ENCODE measurements at regions not wholly inside any gene's neighbourhood (a gene's known extent, or its start where the extent isn't known, plus 50 kb on each side); places are given as distances from the start of the nearest gene placed in this dataset.
"Not testable (repeated sequence)": the region's sequence is repeated elsewhere in the genome, so short reads cannot be mapped to it uniquely, and the experiment has no call there.

- no peak for DNase-seq (ENCODE audit: low read depth)
Observed at GRCh38 chr21:35982717-35983116, 77.6 kb downstream of the SETD4 start.

- no peak for DNase-seq (ENCODE audit: low read depth)
Observed at GRCh38 chr21:35981514-35982070, 78.7 kb downstream of the SETD4 start.

GRCh38 chr21:35980821-35981220 lies 79.5 kb downstream of the SETD4 start:
- DNase-seq (ENCODE audit: low read depth) = no peak

GRCh38 chr21:35977860-35978259 lies 82.5 kb downstream of the SETD4 start:
- not testable (repeated sequence) for DNase-seq (ENCODE audit: low read depth)

- no peak for DNase-seq (ENCODE audit: low read depth)
Observed at GRCh38 chr21:35976929-35977328, 83.4 kb downstream of the SETD4 start.

- no peak for DNase-seq (ENCODE audit: low read depth)
Observed at GRCh38 chr21:35976481-35976880, 83.8 kb downstream of the SETD4 start.

GRCh38 chr21:35974775-35975174 lies 85.6 kb downstream of the SETD4 start:
- DNase-seq (ENCODE audit: low read depth) = no peak

GRCh38 chr21:35971824-35972223 lies 88.5 kb downstream of the SETD4 start:
- no peak for DNase-seq (ENCODE audit: low read depth)

- no peak for DNase-seq (ENCODE audit: low read depth)
Observed at GRCh38 chr21:35969281-35969680, 91.0 kb downstream of the SETD4 start.

GRCh38 chr21:35968564-35968963 lies 91.8 kb downstream of the SETD4 start:
- DNase-seq (ENCODE audit: low read depth) = no peak

- no peak for DNase-seq (ENCODE audit: low read depth)
Observed at GRCh38 chr21:35965699-35966098, 94.6 kb downstream of the SETD4 start.

GRCh38 chr21:35963920-35964451 lies 96.3 kb downstream of the SETD4 start:
- DNase-seq (ENCODE audit: low read depth) = no peak

GRCh38 chr21:35962917-35963316 lies 97.4 kb downstream of the SETD4 start:
- DNase-seq (ENCODE audit: low read depth) = no peak

- DNase-seq (ENCODE audit: low read depth) = no peak
Observed at GRCh38 chr21:35954066-35954465, 106.3 kb downstream of the SETD4 start.

- DNase-seq (ENCODE audit: low read depth) = no peak
Observed at GRCh38 chr21:35953597-35953996, 106.7 kb downstream of the SETD4 start.

GRCh38 chr21:35952651-35953340 lies 107.5 kb downstream of the SETD4 start:
- no peak for DNase-seq (ENCODE audit: low read depth)

- DNase-seq (ENCODE audit: low read depth) = no peak
Observed at GRCh38 chr21:35948982-35949381, 111.3 kb downstream of the SETD4 start.

GRCh38 chr21:35945089-35945671 lies 115.1 kb downstream of the SETD4 start:
- DNase-seq (ENCODE audit: low read depth) = no peak

GRCh38 chr21:35943752-35944151 lies 116.6 kb downstream of the SETD4 start:
- no peak for DNase-seq (ENCODE audit: low read depth)

- no peak for DNase-seq (ENCODE audit: low read depth)
Observed at GRCh38 chr21:35942211-35943144, 117.8 kb downstream of the SETD4 start.

GRCh38 chr21:35940074-35940927 lies 120.0 kb downstream of the SETD4 start:
- DNase-seq (ENCODE audit: low read depth) = no peak
